Heart left ventricle (tissue), 16 donors: ENCODE measurements at regions not wholly inside any gene's neighbourhood (a gene's known extent, or its start where the extent isn't known, plus 50 kb on each side); places are given as distances from the start of the nearest gene placed in this dataset.

Experiments used
- ATAC-seq, 4 donors: fragments of 200-7000 bp; cut with Tn5 transposase; one replicate each; pipeline ENCODE4 v1.9.1; 2020 to 2022; ENCODE audit warnings: moderate library complexity in 4 of 4, mild to moderate bottlenecking in 3 of 4, moderate number of reproducible peaks in 1 of 4
- DNase-seq, 5 donors: peaks; one replicate each; pipeline ENCODE4 v3.0.0-alpha.2; 2020
- H3K27ac ChIP-seq, 12 donors: fragments of 200-600 bp; sonication (generic) in 4 of 12; one replicate each; pipeline versions ENCODE4 v1.5.0 to v1.8.0; 2016 to 2022; ENCODE audit warnings: mild to moderate bottlenecking in 2 of 12
- H3K27me3 ChIP-seq, 9 donors: fragments of 200-600 bp; sonication (generic) in 2 of 9; one replicate each; pipeline versions ENCODE4 v1.5.1 to v1.8.0; 2016 to 2022; ENCODE audit warnings: mild to moderate bottlenecking in 3 of 9
- H3K36me3 ChIP-seq, 9 donors: fragments of 200-600 bp; sonication (generic) in 2 of 9; one replicate each; pipeline versions ENCODE4 v1.5.0 to v1.8.0; 2018 to 2022; ENCODE audit warnings: mild to moderate bottlenecking in 2 of 9
- H3K4me1 ChIP-seq, 12 donors: fragments of 200-600 bp; sonication (generic) in 4 of 12; one replicate each; pipeline versions ENCODE4 v1.5.0 to v1.8.0; 2016 to 2022; ENCODE audit warnings: mild to moderate bottlenecking in 3 of 12
- H3K4me3 ChIP-seq, 12 donors: fragments of 200-600 bp; sonication (generic) in 4 of 12; one replicate each; pipeline versions ENCODE4 v1.5.0 to v1.8.0; 2017 to 2022; ENCODE audit warnings: mild to moderate bottlenecking in 9 of 12, moderate library complexity in 4 of 12
- H3K9me3 ChIP-seq, 12 donors: fragments of 200-600 bp; sonication (generic) in 4 of 12; one replicate each; pipeline versions ENCODE4 v1.5.0 to v1.8.0; 2016 to 2022; ENCODE audit warnings: mild to moderate bottlenecking in 1 of 12
- CTCF ChIP-seq, 12 donors: fragments of 200-600 bp; sonication (generic) in 4 of 12; IDR thresholded peaks; one replicate each; pipeline versions ENCODE4 v1.5.0 to v1.8.0; 2018 to 2022; ENCODE audit warnings: antibody characterized with exemption in 12 of 12, mild to moderate bottlenecking in 5 of 12
- POLR2A ChIP-seq, 2 donors: fragments of 450-650 bp; IDR thresholded peaks; one replicate each; pipeline ENCODE4 v1.6.1; 2017; ENCODE audit warnings: antibody characterized with exemption in 2 of 2, mild to moderate bottlenecking in 2 of 2, moderate library complexity in 2 of 2
- WGBS, 4 donors: extraction: QIAGEN DNeasy Blood & Tissue Kit in 2 of 4; methylation state at CpG; one replicate each; pipeline versions ENCODE4 v1.1.5 to v1.1.7; 2013 to 2018; 5-methylcytosine and 5-hydroxymethylcytosine counted together
- intact Hi-C, 10 donors: fragments of 100-400 bp; cut with DNase I; formaldehyde crosslinking; loops; one replicate each; pipeline versions ENCODE4 v1.11.1 to v1.14.2; 2022
- donor health status: ischemic (EF 13 %, LVEDD 7.1; RV severe dilation, severe dysfunction).
- donor health status: healthy with polysubstance abuse.
- donor health status: DM: no; HTN: yes; CAD: no.
- donor health status: DM: no; HTN: no; CAD: no.
- donor health status: ischemic (EF 25% LVEDD 6.9; RV normal size, moderate dysfunction).
- donor health status: ischemic (EF 25% LVEDD 5.7; RV mildly dilated, moderate dysfunction).
- donor health status: healthy.
- donor health status: DM: yes; HTN: yes; CAD: no.
- donor health status: ischemic (EF 35%, LVEDD 5.7; RV mildly dilated, moderate dysfunction).
- donor health status: nonischemic (EF 11% LVEDD 7.7; RV severe dilation, severe dysfunction).
- donor health status: DM: yes; HTN: yes; CAD: no.
- donor health status: PGD.
- donor health status: ischemic (EF 29% LVEDD 5.4; RV normal size, mild dysfunction).
- donor health status: nonischemic (EF 23%, LVEDD 6.1; RV moderate dilation, normal function).

DNA sequence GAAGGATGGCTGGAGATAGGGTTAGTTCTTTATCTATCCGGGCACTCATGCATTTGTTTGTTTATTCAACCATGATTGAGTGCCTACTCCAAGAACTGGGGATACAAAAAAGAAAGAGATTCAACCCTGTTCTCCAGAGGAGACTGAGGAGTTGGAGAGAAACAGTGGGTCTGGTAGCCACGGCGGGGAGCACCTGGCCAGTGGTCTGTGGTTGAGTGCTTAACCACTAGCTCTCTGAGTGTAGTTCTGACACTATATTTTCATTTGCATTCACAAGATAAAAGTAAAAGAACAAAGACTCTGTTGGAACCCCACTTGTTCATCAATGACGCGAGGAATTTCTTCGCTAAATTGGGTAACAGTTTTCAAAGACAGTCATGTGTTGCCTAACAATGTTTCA, 295.5 kb upstream of the MSX2 start:
- H3K36me3 ChIP-seq, result no peaks in the 10 kb centered on the region
- H3K9me3 ChIP-seq, result no peaks in the 10 kb centered on the region
- no peak overlapping the region for H3K27ac ChIP-seq
- peaks cover 0 to 29% (median 0%) of the 10 kb centered on the region in 9 donors for H3K27me3 ChIP-seq
- peaks cover 0 to 11% (median 0%) of the 10 kb centered on the region in 12 donors for H3K4me1 ChIP-seq
- intact Hi-C loops, result loop anchor here in 1 of 10 donors (10.0 kb wide), 1 partner anchor 306 kb away; no protein-coding TSS in a partner anchor
- ATAC-seq (no peak), DNase-seq (no peak)
- TF ChIP-seq POLR2A (IDR thresholded peaks at IDR 0.05) (no peak), CTCF (IDR thresholded peaks at IDR 0.05) (no peak)
- 85 to 86% (median 85%) methylated on average over 6 of the region's 6 CpGs for WGBS, 4 donors
- no peak overlapping the region for H3K4me3 ChIP-seq

DNA sequence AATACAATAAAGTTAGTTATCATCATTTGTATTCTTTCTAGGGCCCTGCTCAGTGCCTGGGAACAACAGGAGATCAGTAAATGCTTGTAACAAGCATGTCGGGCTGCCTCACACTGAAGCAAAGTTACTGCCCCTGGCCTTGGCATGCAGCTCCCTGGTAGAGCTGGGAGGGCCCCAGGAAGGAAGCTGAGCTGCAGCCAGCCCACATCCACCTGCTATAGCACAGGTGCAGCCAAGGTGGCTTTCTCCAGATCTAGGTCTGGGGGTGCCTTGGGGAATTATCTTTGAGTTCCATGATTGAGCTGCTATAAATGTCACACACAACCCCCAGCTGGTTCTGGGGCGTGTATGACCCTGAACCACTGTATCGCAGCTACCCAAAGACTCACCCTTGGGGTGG, 293.4 kb upstream of the MSX2 start:
- intact Hi-C loops, result no loop called here
- WGBS, 4 donors, result 68 to 82% (median 78%) methylated on average over 3 of the region's 3 CpGs
- Histone ChIP-seq H3K9me3 (no peaks in the 10 kb centered on the region), H3K27ac (no peak overlapping the region), H3K36me3 (no peaks in the 10 kb centered on the region), H3K4me3 (no peak overlapping the region), H3K27me3 (peaks cover 0 to 41% (median 10%) of the 10 kb centered on the region in 9 donors), H3K4me1 (peaks cover 0 to under 1% (median 0%) of the 10 kb centered on the region in 12 donors)
- TF ChIP-seq POLR2A (IDR thresholded peaks at IDR 0.05) (no peak), CTCF (IDR thresholded peaks at IDR 0.05) (no peak)
- DNase-seq, result no peak
- ATAC-seq, result no peak

DNA sequence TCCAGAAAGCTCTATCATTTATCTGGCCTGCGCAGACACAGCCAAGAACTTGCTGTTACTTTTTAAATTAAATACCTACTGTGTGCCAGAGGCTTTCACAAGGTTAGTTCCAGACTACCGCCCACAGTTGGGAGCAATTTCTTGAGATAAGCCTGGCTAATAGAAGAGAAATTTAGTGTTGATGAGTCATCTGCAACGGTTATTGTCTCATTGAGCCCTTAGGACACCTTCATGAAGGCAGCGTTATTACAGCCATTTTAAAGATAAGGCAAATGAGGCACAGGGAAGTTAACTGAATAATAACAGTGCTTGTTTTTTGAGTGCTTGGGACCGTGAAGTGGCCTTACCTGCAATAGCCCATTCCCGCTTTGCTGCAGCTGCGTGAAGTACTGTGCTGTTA, 292.9 kb upstream of the MSX2 start:
- peaks cover 0 to 42% (median 10%) of the 10 kb centered on the region in 9 donors for H3K27me3 ChIP-seq
- H3K9me3 ChIP-seq, result no peaks in the 10 kb centered on the region
- no peaks in the 10 kb centered on the region for H3K36me3 ChIP-seq
- H3K4me3 ChIP-seq, result no peak overlapping the region
- intact Hi-C loops, result no loop called here
- DNase-seq (no peak), ATAC-seq (no peak)
- no peak overlapping the region for H3K27ac ChIP-seq
- TF ChIP-seq POLR2A (IDR thresholded peaks at IDR 0.05) (no peak), CTCF (IDR thresholded peaks at IDR 0.05) (no peak)
- WGBS, 4 donors, result 73 to 79% (median 78%) methylated on average over 7 of the region's 7 CpGs
- no peaks in the 10 kb centered on the region for H3K4me1 ChIP-seq

DNA sequence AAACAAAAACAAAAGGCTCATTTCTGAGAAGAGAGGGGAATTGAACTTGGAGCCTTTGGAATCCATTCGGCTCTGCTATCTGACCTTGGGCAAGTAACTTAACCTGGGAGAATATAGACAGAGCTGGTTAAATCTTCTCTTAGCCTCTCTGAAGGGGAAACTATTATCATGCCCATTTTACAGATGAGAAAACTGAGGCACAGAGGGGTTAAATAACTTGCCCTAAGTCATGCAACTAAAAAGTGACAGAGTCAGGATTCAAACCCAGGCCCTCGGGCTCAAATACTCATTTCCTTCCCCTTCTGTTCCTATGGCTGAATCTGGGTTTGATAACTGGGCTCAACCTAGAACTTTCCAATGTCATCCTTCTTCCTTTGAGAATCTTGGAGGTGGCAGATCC, 291.3 kb upstream of the MSX2 start:
- Histone ChIP-seq H3K4me1 (no peaks in the 10 kb centered on the region), H3K27me3 (peaks cover 0 to 42% (median 10%) of the 10 kb centered on the region in 9 donors), H3K4me3 (no peak overlapping the region), H3K9me3 (no peaks in the 10 kb centered on the region), H3K27ac (no peak overlapping the region), H3K36me3 (no peaks in the 10 kb centered on the region)
- ATAC-seq (no peak), DNase-seq (no peak)
- TF ChIP-seq CTCF (IDR thresholded peaks at IDR 0.05) (no peak), POLR2A (IDR thresholded peaks at IDR 0.05) (no peak)
- intact Hi-C loops, result no loop called here
- WGBS, 4 donors, result 77 to 83% (median 79%) methylated on average over 2 of the region's 2 CpGs
